ENCODE measurements at regions not wholly inside any gene's neighbourhood (a gene's known extent, or its start where the extent isn't known, plus 50 kb on each side); places are given as distances from the start of the nearest gene placed in this dataset.

DNA sequence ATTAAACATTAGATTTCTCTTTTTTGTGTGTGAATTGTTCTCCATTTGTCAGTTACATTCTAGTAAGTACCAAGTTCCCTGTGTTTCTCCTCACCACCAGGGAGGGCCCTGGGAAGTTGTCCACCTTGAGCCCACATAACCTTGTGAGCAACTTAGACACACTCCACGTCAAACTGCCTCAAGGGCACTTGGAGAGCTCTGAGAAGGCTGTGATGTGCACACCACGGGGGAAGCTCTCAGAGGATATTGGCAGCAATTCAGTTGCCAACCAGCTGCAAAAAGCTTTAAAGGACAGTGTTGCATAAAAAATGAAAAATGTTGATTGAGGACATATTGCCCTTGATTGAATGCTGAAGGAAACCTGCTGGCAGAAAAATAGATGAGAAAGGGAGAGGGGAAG is 743.6 kb downstream of the RNF144A start:
- TF ChIP-seq SMC3 (IDR thresholded peaks at IDR 0.05) (no peak), POLR2A (IDR thresholded peaks at IDR 0.05; ENCODE audit: low read length) (no peak)
- TF ChIP-seq, protein P1, sequence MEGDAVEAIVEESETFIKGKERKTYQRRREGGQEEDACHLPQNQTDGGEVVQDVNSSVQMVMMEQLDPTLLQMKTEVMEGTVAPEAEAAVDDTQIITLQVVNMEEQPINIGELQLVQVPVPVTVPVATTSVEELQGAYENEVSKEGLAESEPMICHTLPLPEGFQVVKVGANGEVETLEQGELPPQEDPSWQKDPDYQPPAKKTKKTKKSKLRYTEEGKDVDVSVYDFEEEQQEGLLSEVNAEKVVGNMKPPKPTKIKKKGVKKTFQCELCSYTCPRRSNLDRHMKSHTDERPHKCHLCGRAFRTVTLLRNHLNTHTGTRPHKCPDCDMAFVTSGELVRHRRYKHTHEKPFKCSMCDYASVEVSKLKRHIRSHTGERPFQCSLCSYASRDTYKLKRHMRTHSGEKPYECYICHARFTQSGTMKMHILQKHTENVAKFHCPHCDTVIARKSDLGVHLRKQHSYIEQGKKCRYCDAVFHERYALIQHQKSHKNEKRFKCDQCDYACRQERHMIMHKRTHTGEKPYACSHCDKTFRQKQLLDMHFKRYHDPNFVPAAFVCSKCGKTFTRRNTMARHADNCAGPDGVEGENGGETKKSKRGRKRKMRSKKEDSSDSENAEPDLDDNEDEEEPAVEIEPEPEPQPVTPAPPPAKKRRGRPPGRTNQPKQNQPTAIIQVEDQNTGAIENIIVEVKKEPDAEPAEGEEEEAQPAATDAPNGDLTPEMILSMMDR (IDR thresholded peaks at IDR 0.05), result no peak
